ENCODE measurements at regions not wholly inside any gene's neighbourhood (a gene's known extent, or its start where the extent isn't known, plus 50 kb on each side); places are given as distances from the start of the nearest gene placed in this dataset.
"Not testable (repeated sequence)": the region's sequence is repeated elsewhere in the genome, so short reads cannot be mapped to it uniquely, and the experiment has no call there.

GRCh38 chr20:48440916-48441315 lies 386.9 kb downstream of the PREX1 start:
- no peak for DNase-seq (ENCODE audit: extremely low spot score)
- POLR2A ChIA-PET = no interaction called here
- TF ChIP-seq PKNOX1 (IDR thresholded peaks at IDR 0.05) = no peak
- TF ChIP-seq ZNF384 (IDR thresholded peaks at IDR 0.05) = no peak
- no peak for TF ChIP-seq HDGF (IDR thresholded peaks at IDR 0.05; ENCODE audit: borderline replicate concordance)
- TF ChIP-seq TARDBP (IDR thresholded peaks at IDR 0.05) = no peak
- no peak for TF ChIP-seq NFRKB (IDR thresholded peaks at IDR 0.05)
- TF ChIP-seq CTBP1 (IDR thresholded peaks at IDR 0.05; ENCODE audit: borderline replicate concordance) = no peak
- no peak for TF ChIP-seq BHLHE40 (IDR thresholded peaks at IDR 0.05; ENCODE audit: borderline replicate concordance)
- TF ChIP-seq ARNT (IDR thresholded peaks at IDR 0.05) = no peak
- no peak for TF ChIP-seq L3MBTL2 (conservative IDR thresholded peaks at IDR 0.05)
- TF ChIP-seq FOXK2 (IDR thresholded peaks at IDR 0.05) = no peak
- no peak for TF ChIP-seq SUZ12 (IDR thresholded peaks at IDR 0.05)
- TF ChIP-seq SP1 (IDR thresholded peaks at IDR 0.05) = no peak
- no peak for TF ChIP-seq FOXA1 (IDR thresholded peaks at IDR 0.05)
- no peak for TF ChIP-seq ELF4 (IDR thresholded peaks at IDR 0.05)
- no peak for TF ChIP-seq FOXM1 (IDR thresholded peaks at IDR 0.05; ENCODE audit: borderline replicate concordance)
- no peak for TF ChIP-seq LEF1 (IDR thresholded peaks at IDR 0.05; ENCODE audit: borderline replicate concordance)
- CTCF ChIA-PET = no interaction called here

GRCh38 chr20:48440261-48440660 lies 387.5 kb downstream of the PREX1 start:
- POLR2A ChIA-PET; DNase-seq (ENCODE audit: extremely low spot score); CTCF ChIA-PET: not testable (repeated sequence)

- POLR2A ChIA-PET = no interaction called here
- no peak for DNase-seq (ENCODE audit: extremely low spot score)
- TF ChIP-seq LEF1 (IDR thresholded peaks at IDR 0.05; ENCODE audit: borderline replicate concordance) (no peak), ZNF384 (IDR thresholded peaks at IDR 0.05) (no peak), NFRKB (IDR thresholded peaks at IDR 0.05) (no peak), PKNOX1 (IDR thresholded peaks at IDR 0.05) (no peak), HDGF (IDR thresholded peaks at IDR 0.05; ENCODE audit: borderline replicate concordance) (no peak), TARDBP (IDR thresholded peaks at IDR 0.05) (no peak), L3MBTL2 (conservative IDR thresholded peaks at IDR 0.05) (no peak), CTBP1 (IDR thresholded peaks at IDR 0.05; ENCODE audit: borderline replicate concordance) (no peak), SUZ12 (IDR thresholded peaks at IDR 0.05) (no peak), FOXA1 (IDR thresholded peaks at IDR 0.05) (no peak), BHLHE40 (IDR thresholded peaks at IDR 0.05; ENCODE audit: borderline replicate concordance) (no peak), FOXM1 (IDR thresholded peaks at IDR 0.05; ENCODE audit: borderline replicate concordance) (no peak), ELF4 (IDR thresholded peaks at IDR 0.05) (no peak)
- CTCF ChIA-PET = no interaction called here
Measured at GRCh38 chr20:48437146-48437545, 390.7 kb downstream of the PREX1 start.

- CTCF ChIA-PET = interaction anchor here (1.2 kb wide), 1 partner anchor 184 kb away, joined by 8 read pairs; no protein-coding TSS in a partner anchor
- POLR2A ChIA-PET; DNase-seq (ENCODE audit: extremely low spot score): not testable (repeated sequence)
Measured at GRCh38 chr20:48436609-48437008, 391.2 kb downstream of the PREX1 start.

- CTCF ChIA-PET = no interaction called here
- POLR2A ChIA-PET = no interaction called here
- no peak for DNase-seq (ENCODE audit: extremely low spot score)
- TF ChIP-seq TARDBP (IDR thresholded peaks at IDR 0.05) (no peak), ELF4 (IDR thresholded peaks at IDR 0.05) (peak; percentile 82)
Measured at GRCh38 chr20:48433178-48433577, 394.6 kb downstream of the PREX1 start.

GRCh38 chr20:48432494-48432832 lies 395.3 kb downstream of the PREX1 start:
- TF ChIP-seq ARNT (IDR thresholded peaks at IDR 0.05) (no peak), TARDBP (IDR thresholded peaks at IDR 0.05) (no peak), PKNOX1 (IDR thresholded peaks at IDR 0.05) (no peak)
- CTCF ChIA-PET = no interaction called here
- no peak for DNase-seq (ENCODE audit: extremely low spot score)
- POLR2A ChIA-PET = no interaction called here

GRCh38 chr20:48431653-48432493 lies 395.9 kb downstream of the PREX1 start:
- POLR2A ChIA-PET = no interaction called here
- CTCF ChIA-PET = no interaction called here
- no peak for DNase-seq (ENCODE audit: extremely low spot score)
- TF ChIP-seq FOXK2 (IDR thresholded peaks at IDR 0.05) (no peak), FOXA1 (IDR thresholded peaks at IDR 0.05) (no peak), HDGF (IDR thresholded peaks at IDR 0.05; ENCODE audit: borderline replicate concordance) (no peak), L3MBTL2 (conservative IDR thresholded peaks at IDR 0.05) (no peak), ARNT (IDR thresholded peaks at IDR 0.05) (no peak), NFRKB (IDR thresholded peaks at IDR 0.05) (no peak), CTBP1 (IDR thresholded peaks at IDR 0.05; ENCODE audit: borderline replicate concordance) (no peak), BHLHE40 (IDR thresholded peaks at IDR 0.05; ENCODE audit: borderline replicate concordance) (no peak), SP1 (IDR thresholded peaks at IDR 0.05) (no peak), ELF4 (IDR thresholded peaks at IDR 0.05) (no peak), SUZ12 (IDR thresholded peaks at IDR 0.05) (no peak), PKNOX1 (IDR thresholded peaks at IDR 0.05) (no peak), TARDBP (IDR thresholded peaks at IDR 0.05) (no peak), ZNF384 (IDR thresholded peaks at IDR 0.05) (no peak), FOXM1 (IDR thresholded peaks at IDR 0.05; ENCODE audit: borderline replicate concordance) (no peak), LEF1 (IDR thresholded peaks at IDR 0.05; ENCODE audit: borderline replicate concordance) (no peak)

Measured in HEK293T (cell line).